ENCODE measurements at regions not wholly inside any gene's neighbourhood (a gene's known extent, or its start where the extent isn't known, plus 50 kb on each side); places are given as distances from the start of the nearest gene placed in this dataset.
"Not testable (repeated sequence)": the region's sequence is repeated elsewhere in the genome, so short reads cannot be mapped to it uniquely, and the experiment has no call there.

GRCh38 chr21:35199733-35200015 is 150.6 kb upstream of the RUNX1 start:
- Mint-ChIP-seq H3K27ac (no peak overlapping the region), H3K4me3 (no peak overlapping the region), H3K4me1 (ENCODE audit: low read depth) (peaks cover 56% of the 10 kb centered on the region), H3K9me3 (no peaks in the 10 kb centered on the region), H3K36me3 (ENCODE audit: low read depth) (no peaks in the 10 kb centered on the region), H3K27me3 (ENCODE audit: low read depth) (no peaks in the 10 kb centered on the region)
- intact Hi-C loops (cut with micrococcal nuclease), result loop anchor here (2.0 kb wide), 1 partner anchor 17 kb away; no protein-coding TSS in a partner anchor
- no peak for DNase-seq
- CTCF ChIA-PET, result no interaction called here

GRCh38 chr21:35198982-35199732 is 150.1 kb upstream of the RUNX1 start:
- H3K9me3 Mint-ChIP-seq, result no peaks in the 10 kb centered on the region
- H3K4me1 Mint-ChIP-seq (ENCODE audit: low read depth), result peaks cover 53% of the 10 kb centered on the region
- H3K36me3 Mint-ChIP-seq (ENCODE audit: low read depth), result no peaks in the 10 kb centered on the region
- no peak overlapping the region for H3K4me3 Mint-ChIP-seq
- H3K27ac Mint-ChIP-seq, result no peak overlapping the region
- H3K27me3 Mint-ChIP-seq (ENCODE audit: low read depth), result no peaks in the 10 kb centered on the region
- CTCF ChIA-PET, result interaction anchor here (0.6 to 1.1 kb wide), 2 partner anchors 10 to 142 kb away, joined by 3 to 4 read pairs; no protein-coding TSS in a partner anchor
- intact Hi-C loops (cut with micrococcal nuclease), result loop anchor here (2.0 kb wide), 1 partner anchor 18 kb away; no protein-coding TSS in a partner anchor
- no peak for DNase-seq

DNA sequence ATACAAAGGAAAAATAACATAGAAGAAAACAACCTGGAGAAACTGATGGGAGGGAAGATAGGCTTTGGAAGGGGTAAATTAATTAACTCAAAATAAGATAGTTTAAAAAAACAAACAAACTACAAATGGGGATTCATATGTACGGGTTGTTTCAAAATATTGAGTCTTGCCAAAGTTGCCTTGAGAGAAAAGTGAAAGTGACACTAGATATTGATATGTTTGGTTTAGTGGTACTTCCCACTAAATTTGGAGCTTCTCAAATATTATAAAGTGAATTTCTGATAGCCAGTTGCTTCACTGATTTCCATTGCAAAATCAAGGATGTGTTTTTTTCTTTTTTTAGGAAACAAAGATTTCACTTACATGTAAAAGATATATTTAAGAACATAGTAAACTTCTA is 149.5 kb upstream of the RUNX1 start:
- no peaks in the 10 kb centered on the region for H3K27me3 Mint-ChIP-seq (ENCODE audit: low read depth)
- no peak overlapping the region for H3K4me3 Mint-ChIP-seq
- H3K9me3 Mint-ChIP-seq, result no peaks in the 10 kb centered on the region
- intact Hi-C loops (cut with micrococcal nuclease), result loop anchor here (2.0 kb wide), 1 partner anchor 18 kb away; no protein-coding TSS in a partner anchor
- CTCF ChIA-PET, result interaction anchor here (0.6 to 1.1 kb wide), 2 partner anchors 10 to 141 kb away, joined by 3 to 4 read pairs; no protein-coding TSS in a partner anchor
- DNase-seq, result no peak
- peaks cover 47% of the 10 kb centered on the region for H3K4me1 Mint-ChIP-seq (ENCODE audit: low read depth)
- peak overlapping the region; percentile 32 for H3K27ac Mint-ChIP-seq
- no peaks in the 10 kb centered on the region for H3K36me3 Mint-ChIP-seq (ENCODE audit: low read depth)

- Mint-ChIP-seq H3K27me3 (ENCODE audit: low read depth) (no peaks in the 10 kb centered on the region), H3K36me3 (ENCODE audit: low read depth) (no peaks in the 10 kb centered on the region), H3K27ac (peak overlapping the region; percentile 32), H3K9me3 (no peaks in the 10 kb centered on the region), H3K4me3 (no peak overlapping the region), H3K4me1 (ENCODE audit: low read depth) (peaks cover 41% of the 10 kb centered on the region)
- no peak for DNase-seq
- intact Hi-C loops (cut with micrococcal nuclease), result loop anchor here (2.0 kb wide), 1 partner anchor 19 kb away; no protein-coding TSS in a partner anchor
- CTCF ChIA-PET, result interaction anchor here (0.6 to 1.1 kb wide), 2 partner anchors 9 to 141 kb away, joined by 3 to 4 read pairs; no protein-coding TSS in a partner anchor
Measured at GRCh38 chr21:35197992-35198431, 148.9 kb upstream of the RUNX1 start.

- Mint-ChIP-seq H3K9me3 (no peaks in the 10 kb centered on the region), H3K27me3 (ENCODE audit: low read depth) (no peaks in the 10 kb centered on the region), H3K27ac (no peak overlapping the region), H3K36me3 (ENCODE audit: low read depth) (no peaks in the 10 kb centered on the region), H3K4me1 (ENCODE audit: low read depth) (peaks cover 33% of the 10 kb centered on the region), H3K4me3 (no peak overlapping the region)
- intact Hi-C loops (cut with micrococcal nuclease), result no loop called here
- DNase-seq, result no peak
- CTCF ChIA-PET, result interaction anchor here (1.1 kb wide), 1 partner anchor 8 kb away, joined by 4 read pairs; no protein-coding TSS in a partner anchor
Measured at GRCh38 chr21:35197191-35197590, 148.1 kb upstream of the RUNX1 start.

- Mint-ChIP-seq H3K9me3 (no peaks in the 10 kb centered on the region), H3K27ac (no peak overlapping the region), H3K4me1 (ENCODE audit: low read depth) (peaks cover 33% of the 10 kb centered on the region), H3K4me3 (no peak overlapping the region), H3K36me3 (ENCODE audit: low read depth) (no peaks in the 10 kb centered on the region), H3K27me3 (ENCODE audit: low read depth) (no peaks in the 10 kb centered on the region)
- DNase-seq, result no peak
- intact Hi-C loops (cut with micrococcal nuclease), result no loop called here
- CTCF ChIA-PET, result interaction anchor here (1.1 kb wide), 1 partner anchor 9 kb away, joined by 4 read pairs; no protein-coding TSS in a partner anchor
Measured at GRCh38 chr21:35196128-35196527, 147.0 kb upstream of the RUNX1 start.

GRCh38 chr21:35195232-35195631 is 146.1 kb upstream of the RUNX1 start:
- CTCF ChIA-PET, result no interaction called here
- H3K4me1 Mint-ChIP-seq (ENCODE audit: low read depth), result peaks cover 38% of the 10 kb centered on the region
- no peaks in the 10 kb centered on the region for H3K27me3 Mint-ChIP-seq (ENCODE audit: low read depth)
- no peak overlapping the region for H3K4me3 Mint-ChIP-seq
- H3K27ac Mint-ChIP-seq, result no peak overlapping the region
- DNase-seq, result no peak
- intact Hi-C loops (cut with micrococcal nuclease), result no loop called here
- H3K36me3 Mint-ChIP-seq (ENCODE audit: low read depth), result no peaks in the 10 kb centered on the region
- no peaks in the 10 kb centered on the region for H3K9me3 Mint-ChIP-seq

DNA sequence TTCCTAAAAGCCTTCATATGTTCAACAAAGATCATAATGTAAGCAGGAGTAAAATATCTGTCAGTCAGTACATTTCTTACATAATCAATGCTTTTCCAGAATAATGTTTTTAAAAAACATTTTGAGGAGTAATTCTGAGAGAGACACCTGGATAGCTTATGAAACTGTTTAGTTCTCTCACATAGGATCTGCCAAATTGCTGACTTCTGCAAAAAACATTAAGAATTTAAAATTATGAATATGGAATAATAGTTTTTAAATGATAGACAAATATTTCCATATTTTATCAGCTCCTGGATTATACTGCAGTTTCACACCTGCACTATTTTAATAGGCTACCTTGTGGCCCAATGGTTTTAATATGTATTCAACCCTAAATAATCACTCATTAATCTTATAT is 142.7 kb upstream of the RUNX1 start:
- Mint-ChIP-seq H3K4me1 (ENCODE audit: low read depth) (peaks cover 22% of the 10 kb centered on the region), H3K4me3 (no peak overlapping the region), H3K27ac (no peak overlapping the region), H3K27me3 (ENCODE audit: low read depth) (no peaks in the 10 kb centered on the region), H3K36me3 (ENCODE audit: low read depth) (no peaks in the 10 kb centered on the region), H3K9me3 (no peaks in the 10 kb centered on the region)
- no peak for DNase-seq
- CTCF ChIA-PET, result interaction anchor here (0.6 to 2.4 kb wide), 3 partner anchors 14 to 1166 kb away, joined by 3 to 7 read pairs (median 3); no protein-coding TSS in a partner anchor
- intact Hi-C loops (cut with micrococcal nuclease), result no loop called here

GRCh38 chr21:35191128-35191527 is 142.0 kb upstream of the RUNX1 start:
- intact Hi-C loops (cut with micrococcal nuclease), result no loop called here
- Mint-ChIP-seq H3K4me3 (no peak overlapping the region), H3K9me3 (no peaks in the 10 kb centered on the region), H3K27ac (no peak overlapping the region), H3K27me3 (ENCODE audit: low read depth) (no peaks in the 10 kb centered on the region), H3K4me1 (ENCODE audit: low read depth) (peaks cover 22% of the 10 kb centered on the region), H3K36me3 (ENCODE audit: low read depth) (no peaks in the 10 kb centered on the region)
- no peak for DNase-seq
- CTCF ChIA-PET, result interaction anchor here (0.7 to 2.4 kb wide), 2 partner anchors 14 to 32 kb away, joined by 3 to 7 read pairs; no protein-coding TSS in a partner anchor

GRCh38 chr21:35190201-35190701 is 141.1 kb upstream of the RUNX1 start:
- Mint-ChIP-seq H3K27ac (no peak overlapping the region), H3K4me1 (ENCODE audit: low read depth) (peaks cover 21% of the 10 kb centered on the region), H3K9me3 (no peaks in the 10 kb centered on the region), H3K36me3 (ENCODE audit: low read depth) (no peaks in the 10 kb centered on the region), H3K27me3 (ENCODE audit: low read depth) (no peaks in the 10 kb centered on the region), H3K4me3 (no peak overlapping the region)
- CTCF ChIA-PET, result interaction anchor here (0.9 to 2.4 kb wide), 3 partner anchors 15 to 139 kb away, joined by 3 to 7 read pairs (median 3); no protein-coding TSS in a partner anchor
- DNase-seq, result no peak
- intact Hi-C loops (cut with micrococcal nuclease), result no loop called here

- H3K27me3 Mint-ChIP-seq (ENCODE audit: low read depth), result no peaks in the 10 kb centered on the region
- H3K27ac Mint-ChIP-seq, result no peak overlapping the region
- intact Hi-C loops (cut with micrococcal nuclease), result no loop called here
- no peaks in the 10 kb centered on the region for H3K9me3 Mint-ChIP-seq
- no peak overlapping the region for H3K4me3 Mint-ChIP-seq
- DNase-seq, result no peak
- H3K4me1 Mint-ChIP-seq (ENCODE audit: low read depth), result peaks cover 18% of the 10 kb centered on the region
- no peaks in the 10 kb centered on the region for H3K36me3 Mint-ChIP-seq (ENCODE audit: low read depth)
- CTCF ChIA-PET, result interaction anchor here (1.1 to 2.4 kb wide), 3 partner anchors 9 to 138 kb away, joined by 3 to 7 read pairs (median 4); no protein-coding TSS in a partner anchor
Measured at GRCh38 chr21:35189077-35189863, 140.2 kb upstream of the RUNX1 start.

GRCh38 chr21:35183389-35183788 is 134.3 kb upstream of the RUNX1 start:
- H3K9me3 Mint-ChIP-seq; H3K4me3 Mint-ChIP-seq; DNase-seq; intact Hi-C loops (cut with micrococcal nuclease); H3K27me3 Mint-ChIP-seq (ENCODE audit: low read depth); H3K36me3 Mint-ChIP-seq (ENCODE audit: low read depth); H3K27ac Mint-ChIP-seq: not testable (repeated sequence)
- H3K4me1 Mint-ChIP-seq (ENCODE audit: low read depth), result peaks cover 17% of the 10 kb centered on the region
- CTCF ChIA-PET, result interaction anchor here (0.6 to 0.7 kb wide), 2 partner anchors 21 to 31 kb away, joined by 3 read pairs; no protein-coding TSS in a partner anchor
